ENCODE measurements at regions not wholly inside any gene's neighbourhood (a gene's known extent, or its start where the extent isn't known, plus 50 kb on each side); places are given as distances from the start of the nearest gene placed in this dataset.

DNA sequence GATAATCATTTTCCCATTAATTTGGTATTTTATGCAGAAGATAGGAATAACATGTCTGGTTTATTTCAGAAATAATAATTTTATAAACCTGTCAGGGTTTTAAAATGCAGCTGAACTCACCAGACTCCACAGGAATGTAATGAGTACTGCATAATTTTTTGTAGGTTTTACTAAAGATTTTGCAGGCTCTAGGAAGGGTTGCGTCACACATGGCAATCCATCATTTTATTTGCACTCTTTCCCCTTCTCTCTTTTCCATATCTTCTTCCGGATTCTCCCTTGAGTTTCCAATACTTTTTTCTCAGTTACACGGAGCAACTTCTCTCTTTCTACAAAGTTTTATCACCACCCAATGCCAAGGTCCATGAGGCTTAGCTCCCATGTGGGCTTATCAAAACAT, 234.7 kb downstream of the NFKBIZ start:
- H3K4me1 Mint-ChIP-seq (ENCODE audit: low read depth, unreplicated experiment), result no peaks in the 10 kb centered on the region
- CTCF ChIA-PET, result no interaction called here
- no peak for DNase-seq
- Histone ChIP-seq H3K4me3 (ENCODE audit: low read depth, low read length) (no peak overlapping the region), H3K27me3 (replicated peaks; ENCODE audit: control insufficient read depth, insufficient read depth, low read length) (no peaks in the 10 kb centered on the region), H3K9me3 (no peaks in the 10 kb centered on the region; the same call in 1 of the 2 replicates), H3K4me1 (no peaks in the 10 kb centered on the region; the same call in 1 of the 2 replicates), H3K36me3 (ENCODE audit: control insufficient read depth, insufficient read depth, low read length) (no peaks in the 10 kb centered on the region)
- intact Hi-C loops (cut with micrococcal nuclease; ENCODE audit: unreplicated experiment), result no loop called here
- H3K4me3 Mint-ChIP-seq (ENCODE audit: unreplicated experiment), result no peak overlapping the region
- H3K27ac Mint-ChIP-seq (ENCODE audit: unreplicated experiment), result no peak overlapping the region
- TF ChIP-seq, protein P1, sequence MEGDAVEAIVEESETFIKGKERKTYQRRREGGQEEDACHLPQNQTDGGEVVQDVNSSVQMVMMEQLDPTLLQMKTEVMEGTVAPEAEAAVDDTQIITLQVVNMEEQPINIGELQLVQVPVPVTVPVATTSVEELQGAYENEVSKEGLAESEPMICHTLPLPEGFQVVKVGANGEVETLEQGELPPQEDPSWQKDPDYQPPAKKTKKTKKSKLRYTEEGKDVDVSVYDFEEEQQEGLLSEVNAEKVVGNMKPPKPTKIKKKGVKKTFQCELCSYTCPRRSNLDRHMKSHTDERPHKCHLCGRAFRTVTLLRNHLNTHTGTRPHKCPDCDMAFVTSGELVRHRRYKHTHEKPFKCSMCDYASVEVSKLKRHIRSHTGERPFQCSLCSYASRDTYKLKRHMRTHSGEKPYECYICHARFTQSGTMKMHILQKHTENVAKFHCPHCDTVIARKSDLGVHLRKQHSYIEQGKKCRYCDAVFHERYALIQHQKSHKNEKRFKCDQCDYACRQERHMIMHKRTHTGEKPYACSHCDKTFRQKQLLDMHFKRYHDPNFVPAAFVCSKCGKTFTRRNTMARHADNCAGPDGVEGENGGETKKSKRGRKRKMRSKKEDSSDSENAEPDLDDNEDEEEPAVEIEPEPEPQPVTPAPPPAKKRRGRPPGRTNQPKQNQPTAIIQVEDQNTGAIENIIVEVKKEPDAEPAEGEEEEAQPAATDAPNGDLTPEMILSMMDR (IDR thresholded peaks at IDR 0.05; ENCODE audit: insufficient read depth in 1 of 2, low read depth in 1 of 2, low read length in 1 of 2, severe bottlenecking in 1 of 2, unreplicated experiment in 1 of 2), result no peak
- H3K9me3 Mint-ChIP-seq (ENCODE audit: unreplicated experiment), result no peaks in the 10 kb centered on the region
- H3K36me3 Mint-ChIP-seq (ENCODE audit: insufficient read depth, unreplicated experiment), result no peaks in the 10 kb centered on the region
- BruUV-seq (replicated peaks), result no TSS peak
- H3K27me3 Mint-ChIP-seq (ENCODE audit: insufficient read depth, unreplicated experiment), result no peaks in the 10 kb centered on the region
- POLR2A ChIA-PET, result no interaction called here

DNA sequence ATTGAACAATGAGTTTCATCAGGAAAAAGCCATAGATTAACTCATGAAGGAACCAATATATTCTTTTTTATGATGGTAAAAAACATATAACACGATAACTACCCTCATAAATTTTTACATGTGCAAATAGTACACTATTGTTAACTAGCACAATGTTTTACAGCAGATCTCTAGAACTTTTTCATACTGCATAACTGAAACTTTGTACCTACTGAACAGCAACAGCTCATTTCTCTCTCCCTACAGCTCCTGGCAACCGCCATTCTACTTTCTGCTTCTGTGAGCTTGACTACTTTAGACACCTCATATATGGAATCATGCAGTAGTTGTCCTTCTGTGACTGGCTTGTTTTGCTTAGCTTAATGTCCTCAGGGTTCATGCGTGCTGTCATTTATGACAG, 235.4 kb downstream of the NFKBIZ start:
- no peaks in the 10 kb centered on the region for H3K27me3 Mint-ChIP-seq (ENCODE audit: insufficient read depth, unreplicated experiment)
- Histone ChIP-seq H3K27me3 (replicated peaks; ENCODE audit: control insufficient read depth, insufficient read depth, low read length) (no peaks in the 10 kb centered on the region), H3K4me3 (ENCODE audit: low read depth, low read length) (no peak overlapping the region), H3K4me1 (no peaks in the 10 kb centered on the region; the same call in 1 of the 2 replicates), H3K36me3 (ENCODE audit: control insufficient read depth, insufficient read depth, low read length) (no peaks in the 10 kb centered on the region), H3K9me3 (no peaks in the 10 kb centered on the region; the same call in 1 of the 2 replicates)
- TF ChIP-seq, protein P1 (IDR thresholded peaks at IDR 0.05; ENCODE audit: insufficient read depth in 1 of 2, low read depth in 1 of 2, low read length in 1 of 2, severe bottlenecking in 1 of 2, unreplicated experiment in 1 of 2), result no peak
- no peak overlapping the region for H3K27ac Mint-ChIP-seq (ENCODE audit: unreplicated experiment)
- CTCF ChIA-PET, result no interaction called here
- H3K36me3 Mint-ChIP-seq (ENCODE audit: insufficient read depth, unreplicated experiment), result no peaks in the 10 kb centered on the region
- no peaks in the 10 kb centered on the region for H3K9me3 Mint-ChIP-seq (ENCODE audit: unreplicated experiment)
- no TSS peak for BruUV-seq (replicated peaks)
- DNase-seq, result no peak
- no peaks in the 10 kb centered on the region for H3K4me1 Mint-ChIP-seq (ENCODE audit: low read depth, unreplicated experiment)
- intact Hi-C loops (cut with micrococcal nuclease; ENCODE audit: unreplicated experiment), result no loop called here
- no peak overlapping the region for H3K4me3 Mint-ChIP-seq (ENCODE audit: unreplicated experiment)
- POLR2A ChIA-PET, result no interaction called here

DNA sequence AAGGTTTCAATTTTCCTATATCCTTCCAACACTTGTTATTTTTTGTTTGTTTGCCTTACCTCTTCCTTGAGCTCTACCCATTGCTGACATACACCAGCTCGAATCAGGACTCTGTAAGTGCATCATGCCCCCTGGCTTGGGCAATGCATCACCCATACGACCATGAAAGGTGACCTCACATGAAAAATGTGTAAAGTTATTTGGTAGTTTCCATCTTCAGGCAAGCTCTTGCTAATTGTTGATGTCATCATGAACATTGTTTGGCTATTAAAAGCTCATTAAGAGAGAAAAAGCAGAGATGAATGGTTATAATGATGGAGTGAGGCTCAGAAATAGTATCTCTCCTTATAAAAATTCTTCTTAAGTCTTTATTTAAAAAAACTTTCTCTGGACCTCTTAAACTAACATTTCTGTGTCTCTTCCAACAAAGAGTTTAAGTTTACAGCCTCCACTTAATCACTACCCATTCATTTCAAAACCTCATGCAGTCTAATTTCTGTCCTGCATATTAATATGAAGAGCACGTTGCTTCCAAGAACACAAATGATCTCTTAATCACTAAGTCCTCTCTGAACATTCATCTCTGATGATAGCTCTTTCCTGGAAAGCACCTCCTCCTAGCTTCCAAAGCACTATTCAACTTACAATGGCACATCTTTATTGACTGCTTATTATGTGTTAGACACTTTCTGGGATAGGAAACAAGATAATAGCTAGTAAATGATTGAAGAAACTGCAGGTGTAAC, 236.3 kb downstream of the NFKBIZ start:
- H3K9me3 Mint-ChIP-seq (ENCODE audit: unreplicated experiment), result no peaks in the 10 kb centered on the region
- no peak overlapping the region for H3K4me3 Mint-ChIP-seq (ENCODE audit: unreplicated experiment)
- intact Hi-C loops (cut with micrococcal nuclease; ENCODE audit: unreplicated experiment), result no loop called here
- Histone ChIP-seq H3K4me1 (no peaks in the 10 kb centered on the region; the same call in 1 of the 2 replicates), H3K9me3 (no peaks in the 10 kb centered on the region; the same call in 1 of the 2 replicates), H3K36me3 (ENCODE audit: control insufficient read depth, insufficient read depth, low read length) (no peaks in the 10 kb centered on the region), H3K27me3 (replicated peaks; ENCODE audit: control insufficient read depth, insufficient read depth, low read length) (no peaks in the 10 kb centered on the region), H3K4me3 (ENCODE audit: low read depth, low read length) (no peak overlapping the region)
- H3K27ac Mint-ChIP-seq (ENCODE audit: unreplicated experiment), result no peak overlapping the region
- TF ChIP-seq, protein P1 (IDR thresholded peaks at IDR 0.05; ENCODE audit: insufficient read depth in 1 of 2, low read depth in 1 of 2, low read length in 1 of 2, severe bottlenecking in 1 of 2, unreplicated experiment in 1 of 2), result no peak
- H3K27me3 Mint-ChIP-seq (ENCODE audit: insufficient read depth, unreplicated experiment), result no peaks in the 10 kb centered on the region
- POLR2A ChIA-PET, result no interaction called here
- H3K4me1 Mint-ChIP-seq (ENCODE audit: low read depth, unreplicated experiment), result no peaks in the 10 kb centered on the region
- no TSS peak for BruUV-seq (replicated peaks)
- H3K36me3 Mint-ChIP-seq (ENCODE audit: insufficient read depth, unreplicated experiment), result no peaks in the 10 kb centered on the region
- CTCF ChIA-PET, result no interaction called here
- DNase-seq, result no peak

All from Caco-2 (cell line).